ENCODE measurements at regions not wholly inside any gene's neighbourhood (a gene's known extent, or its start where the extent isn't known, plus 50 kb on each side); places are given as distances from the start of the nearest gene placed in this dataset.

- no peak for TF ChIP-seq CTCF (IDR thresholded peaks at IDR 0.05)
- Mint-ChIP-seq H3K27me3 (ENCODE audit: low read depth in 2 of 2) (peaks cover 0 to 2% of the 10 kb centered on the region in 2 donors), H3K9me3 (no peaks in the 10 kb centered on the region), H3K4me3 (no peak overlapping the region), H3K36me3 (no peaks in the 10 kb centered on the region), H3K27ac (no peak overlapping the region), H3K4me1 (no peaks in the 10 kb centered on the region)
- intact Hi-C loops (cut with micrococcal nuclease), result no loop called here
- H3K4me3 ChIP-seq (ENCODE audit: low read length), result no peak overlapping the region
- WGBS (ENCODE audit: insufficient coverage), result 92% methylated on average over 5 of the region's 6 CpGs
- no peak overlapping the region for H3K27ac ChIP-seq (ENCODE audit: low read length)
- ATAC-seq (no peak), DNase-seq (no peak)
- H3K4me1 ChIP-seq (ENCODE audit: control insufficient read depth, insufficient read depth, low read length), result no peaks in the 10 kb centered on the region
- H3K27me3 ChIP-seq (ENCODE audit: control insufficient read depth, insufficient read depth, low read length), result no peaks in the 10 kb centered on the region
- no peaks in the 10 kb centered on the region for H3K9me3 ChIP-seq (ENCODE audit: control insufficient read depth, insufficient read depth, low read length)
- no peaks in the 10 kb centered on the region for H3K36me3 ChIP-seq (ENCODE audit: control insufficient read depth, insufficient read depth, low read length)
Measured at GRCh38 chr3:159817126-159817525, 171.5 kb upstream of the IL12A start.

- Histone ChIP-seq H3K36me3 (ENCODE audit: control insufficient read depth, insufficient read depth, low read length) (no peaks in the 10 kb centered on the region), H3K27me3 (ENCODE audit: control insufficient read depth, insufficient read depth, low read length) (no peaks in the 10 kb centered on the region), H3K27ac (ENCODE audit: low read length) (no peak overlapping the region), H3K9me3 (ENCODE audit: control insufficient read depth, insufficient read depth, low read length) (no peaks in the 10 kb centered on the region), H3K4me1 (ENCODE audit: control insufficient read depth, insufficient read depth, low read length) (no peaks in the 10 kb centered on the region), H3K4me3 (ENCODE audit: low read length) (no peak overlapping the region)
- Mint-ChIP-seq H3K4me1 (no peaks in the 10 kb centered on the region), H3K9me3 (no peaks in the 10 kb centered on the region), H3K4me3 (no peak overlapping the region), H3K27me3 (ENCODE audit: low read depth in 2 of 2) (peaks cover 0 to 3% of the 10 kb centered on the region in 2 donors), H3K36me3 (no peaks in the 10 kb centered on the region), H3K27ac (no peak overlapping the region)
- ATAC-seq, result no peak
- DNase-seq, result no peak
- WGBS (ENCODE audit: insufficient coverage), result 92% methylated on average over 3 of the region's 3 CpGs
- intact Hi-C loops (cut with micrococcal nuclease), result no loop called here
- no peak for TF ChIP-seq CTCF (IDR thresholded peaks at IDR 0.05)
Measured at GRCh38 chr3:159817571-159817970, 171.1 kb upstream of the IL12A start.

- H3K9me3 Mint-ChIP-seq, result no peaks in the 10 kb centered on the region
- Histone ChIP-seq H3K27ac (ENCODE audit: low read length) (no peak overlapping the region), H3K4me3 (ENCODE audit: low read length) (no peak overlapping the region), H3K27me3 (ENCODE audit: control insufficient read depth, insufficient read depth, low read length) (no peaks in the 10 kb centered on the region), H3K4me1 (ENCODE audit: control insufficient read depth, insufficient read depth, low read length) (no peaks in the 10 kb centered on the region), H3K9me3 (ENCODE audit: control insufficient read depth, insufficient read depth, low read length) (no peaks in the 10 kb centered on the region), H3K36me3 (ENCODE audit: control insufficient read depth, insufficient read depth, low read length) (no peaks in the 10 kb centered on the region)
- DNase-seq (no peak), ATAC-seq (no peak)
- H3K4me1 Mint-ChIP-seq, result no peaks in the 10 kb centered on the region
- H3K36me3 Mint-ChIP-seq, result no peaks in the 10 kb centered on the region
- TF ChIP-seq CTCF (IDR thresholded peaks at IDR 0.05), result no peak
- H3K27me3 Mint-ChIP-seq (ENCODE audit: low read depth in 2 of 2), result peaks cover 0 to 6% of the 10 kb centered on the region in 2 donors
- intact Hi-C loops (cut with micrococcal nuclease), result no loop called here
- H3K4me3 Mint-ChIP-seq, result no peak overlapping the region
- WGBS (ENCODE audit: insufficient coverage), result 88% methylated on average over 3 of the region's 3 CpGs
- no peak overlapping the region for H3K27ac Mint-ChIP-seq
Measured at GRCh38 chr3:159818399-159818798, 170.2 kb upstream of the IL12A start.

GRCh38 chr3:159818997-159819500, 169.6 kb upstream of the IL12A start:
- Mint-ChIP-seq H3K27me3 (ENCODE audit: low read depth in 2 of 2) (peaks cover 0 to 6% of the 10 kb centered on the region in 2 donors), H3K4me3 (no peak overlapping the region), H3K9me3 (no peaks in the 10 kb centered on the region), H3K27ac (no peak overlapping the region), H3K4me1 (no peaks in the 10 kb centered on the region), H3K36me3 (no peaks in the 10 kb centered on the region)
- intact Hi-C loops (cut with micrococcal nuclease), result no loop called here
- WGBS (ENCODE audit: insufficient coverage), result 28% methylated on average over 3 of the region's 3 CpGs
- no peak for TF ChIP-seq CTCF (IDR thresholded peaks at IDR 0.05)
- no peaks in the 10 kb centered on the region for H3K4me1 ChIP-seq (ENCODE audit: control insufficient read depth, insufficient read depth, low read length)
- H3K27ac ChIP-seq (ENCODE audit: low read length), result no peak overlapping the region
- no peaks in the 10 kb centered on the region for H3K9me3 ChIP-seq (ENCODE audit: control insufficient read depth, insufficient read depth, low read length)
- DNase-seq (no peak), ATAC-seq (no peak)
- H3K27me3 ChIP-seq (ENCODE audit: control insufficient read depth, insufficient read depth, low read length), result no peaks in the 10 kb centered on the region
- no peaks in the 10 kb centered on the region for H3K36me3 ChIP-seq (ENCODE audit: control insufficient read depth, insufficient read depth, low read length)
- H3K4me3 ChIP-seq (ENCODE audit: low read length), result no peak overlapping the region

Measured in natural killer cell (primary cell).